RPMI7951 (cell line): ENCODE measurements at regions not wholly inside any gene's neighbourhood (a gene's known extent, or its start where the extent isn't known, plus 50 kb on each side); places are given as distances from the start of the nearest gene placed in this dataset.

ENCODE experiments used
- DNase-seq: peaks from one replicate; pipeline ENCODE4 v3.0.0-alpha.2; 2012; ENCODE audit warnings: low read depth

GRCh38 chr3:19093084-19093483, 55.2 kb upstream of the KCNH8 start:
- no peak for DNase-seq

GRCh38 chr3:19077388-19077787, 70.9 kb upstream of the KCNH8 start:
- no peak for DNase-seq

- no peak for DNase-seq
These were observed 73.3 kb upstream of the KCNH8 start for GRCh38 chr3:19075037-19075436.

- DNase-seq: no peak
These were observed 73.9 kb upstream of the KCNH8 start for GRCh38 chr3:19074257-19074900.

GRCh38 chr3:19073341-19074105, 74.8 kb upstream of the KCNH8 start:
- no peak for DNase-seq

- no peak for DNase-seq
These were observed 78.0 kb upstream of the KCNH8 start for GRCh38 chr3:19070325-19070724.

GRCh38 chr3:19065027-19065426, 83.3 kb upstream of the KCNH8 start:
- no peak for DNase-seq

GRCh38 chr3:19063936-19064335, 84.4 kb upstream of the KCNH8 start:
- DNase-seq: no peak

- no peak for DNase-seq
These were observed 87.9 kb upstream of the KCNH8 start for GRCh38 chr3:19060404-19060803.

- DNase-seq: no peak
These were observed 95.4 kb upstream of the KCNH8 start for GRCh38 chr3:19052874-19053273.

- no peak for DNase-seq
These were observed 101.9 kb upstream of the KCNH8 start for GRCh38 chr3:19046440-19046839.

- no peak for DNase-seq
These were observed 117.8 kb upstream of the KCNH8 start for GRCh38 chr3:19030522-19030839.

GRCh38 chr3:19029837-19030521, 118.3 kb upstream of the KCNH8 start:
- no peak for DNase-seq

GRCh38 chr3:19025441-19025840, 122.9 kb upstream of the KCNH8 start:
- DNase-seq: no peak

GRCh38 chr3:19022546-19022945, 125.8 kb upstream of the KCNH8 start:
- no peak for DNase-seq

- DNase-seq: no peak
These were observed 131.5 kb upstream of the KCNH8 start for GRCh38 chr3:19016851-19017250.

- DNase-seq: no peak
These were observed 134.4 kb upstream of the KCNH8 start for GRCh38 chr3:19013879-19014278.

- no peak for DNase-seq
These were observed 135.5 kb upstream of the KCNH8 start for GRCh38 chr3:19012846-19013245.

- DNase-seq: no peak
These were observed 145.7 kb upstream of the KCNH8 start for GRCh38 chr3:19002606-19003005.

- no peak for DNase-seq
These were observed 150.2 kb upstream of the KCNH8 start for GRCh38 chr3:18998069-18998468.

GRCh38 chr3:18992709-18993108, 155.6 kb upstream of the KCNH8 start:
- DNase-seq: no peak

GRCh38 chr3:18989237-18989795, 159.0 kb upstream of the KCNH8 start:
- DNase-seq: no peak
